SK-N-SH (cell line): ENCODE measurements at regions not wholly inside any gene's neighbourhood (a gene's known extent, or its start where the extent isn't known, plus 50 kb on each side); places are given as distances from the start of the nearest gene placed in this dataset.
"Not testable (repeated sequence)": the region's sequence is repeated elsewhere in the genome, so short reads cannot be mapped to it uniquely, and the experiment has no call there.

Experiments used
- CTCF ChIA-PET: fragments of 300-600, 350-600 bp; formaldehyde crosslinking; extraction: SDS; loops from one replicate; lab custom pipeline; 2021; lab: Yijun Ruan, JAX
- POLR2A ChIA-PET: fragments of 350-600 bp; sonication (Branson Sonifier 250); formaldehyde crosslinking; extraction: SDS; loops from one replicate; lab custom pipeline; 2020; ENCODE audit warnings: antibody characterized with exemption, inconsistent platforms; lab: Yijun Ruan, JAX
- DNase-seq: peaks from one replicate; pipeline ENCODE4 v3.0.0; 2012
- H2AFZ ChIP-seq: fragments of 200-600 bp; sonication (generic); 2 replicates; pipeline ENCODE4 v1.8.1; 2016; ENCODE audit warnings: antibody characterized with exemption, mild to moderate bottlenecking, low read depth
- H3F3A ChIP-seq: fragments of 200-600 bp; sonication (generic); replicated peaks from 2 replicates; pipeline ENCODE3; 2016; ENCODE audit warnings: antibody characterized with exemption, mild to moderate bottlenecking; ENCODE audit not compliant: insufficient read depth
- H3K27ac ChIP-seq, 2 experiments: fragments of 200-500 bp in 1 of 2; fragments of 200-600 bp in 1 of 2; sonication (Bioruptor generic) in 1 of 2; sonication (generic), shearing (Covaris generic) in 1 of 2; 2 replicates each; pipeline versions ENCODE4 v1.5.1 to v1.6.1; 2014 to 2016; ENCODE audit warnings: low read depth in 2 of 2, inconsistent platforms in 1 of 2, low read length in 1 of 2, mild to moderate bottlenecking in 1 of 2, mixed read lengths in 1 of 2
- H3K27me3 ChIP-seq: fragments of 200-600 bp; sonication (generic), shearing (Covaris generic); 2 replicates; pipeline ENCODE4 v1.6.1; 2016; ENCODE audit warnings: mixed run types; ENCODE audit not compliant: insufficient read depth
- H3K36me3 ChIP-seq, 2 experiments: fragments of 200-500 bp in 1 of 2; fragments of 200-600 bp in 1 of 2; sonication (Bioruptor generic) in 1 of 2; sonication (generic) in 1 of 2; replicated peaks in 1 of 2; 2 replicates each; pipeline versions ENCODE3 to v1.5.1; 2014 to 2016; ENCODE audit warnings: low read length in 1 of 2, mild to moderate bottlenecking in 1 of 2; ENCODE audit not compliant: insufficient read depth in 2 of 2, control insufficient read depth in 1 of 2
- H3K4me1 ChIP-seq, 2 experiments: fragments of 200-500 bp in 1 of 2; fragments of 200-600 bp in 1 of 2; sonication (Bioruptor generic) in 1 of 2; sonication (generic), shearing (Covaris generic) in 1 of 2; 2 replicates each; pipeline versions ENCODE4 v1.5.1 to v1.6.1; 2014 to 2016; ENCODE audit warnings: low read depth in 1 of 2, low read length in 1 of 2, mixed run types in 1 of 2; ENCODE audit not compliant: insufficient read depth in 2 of 2, control insufficient read depth in 1 of 2
- H3K4me2 ChIP-seq: fragments of 200-600 bp; sonication (generic), shearing (Covaris generic); 2 replicates; pipeline ENCODE4 v1.6.1; 2017; ENCODE audit warnings: mixed run types
- H3K4me3 ChIP-seq, 2 experiments: fragments of 200-500 bp in 1 of 2; fragments of 200-600 bp in 1 of 2; sonication (Bioruptor generic) in 1 of 2; sonication (generic), shearing (Covaris generic) in 1 of 2; 2 replicates each; pipeline versions ENCODE4 v1.5.1 to v1.8.1; 2014 to 2016; ENCODE audit warnings: low read depth in 2 of 2, inconsistent platforms in 1 of 2, low read length in 1 of 2, mild to moderate bottlenecking in 1 of 2, mixed read lengths in 1 of 2, moderate library complexity in 1 of 2
- H3K79me2 ChIP-seq: fragments of 200-600 bp; sonication (generic); 2 replicates; pipeline ENCODE4 v1.8.1; 2017; ENCODE audit warnings: mild to moderate bottlenecking; ENCODE audit not compliant: insufficient read depth
- H3K9ac ChIP-seq: fragments of 200-600 bp; sonication (generic); 2 replicates; pipeline ENCODE4 v1.6.1; 2017; ENCODE audit warnings: mixed run types
- H3K9me2 ChIP-seq: fragments of 200-600 bp; sonication (generic); 2 replicates; pipeline ENCODE4 v1.6.1; 2017; ENCODE audit warnings: mixed run types
- H3K9me3 ChIP-seq: fragments of 200-600 bp; sonication (generic); 2 replicates; pipeline ENCODE4 v1.6.1; 2017; ENCODE audit warnings: mixed run types, mild to moderate bottlenecking, moderate library complexity
- H4K20me1 ChIP-seq: fragments of 200-600 bp; sonication (generic); 2 replicates; pipeline ENCODE4 v1.6.1; 2017; ENCODE audit warnings: mild to moderate bottlenecking, mixed run types; ENCODE audit not compliant: insufficient read depth
- EP300 ChIP-seq, 2 experiments: IDR thresholded peaks; 2 replicates each; pipeline versions ENCODE4 v1.4.0 to v1.6.1; 2012; ENCODE audit warnings: borderline replicate concordance in 1 of 2, low read depth in 1 of 2, low read length in 1 of 2
- FOXJ3 ChIP-seq: sonication (generic); formaldehyde crosslinking; IDR thresholded peaks from 2 replicates; pipeline ENCODE4 v1.5.1; 2020; ENCODE audit warnings: mild to moderate bottlenecking, missing genetic modification reagents
- NFIC ChIP-seq: IDR thresholded peaks from 2 replicates; pipeline ENCODE4 v1.4.0; 2012; ENCODE audit warnings: borderline replicate concordance
- RCOR1 ChIP-seq: fragments of 150-350 bp; IDR thresholded peaks from 2 replicates; pipeline ENCODE4 v1.6.1; 2017; ENCODE audit warnings: antibody characterized with exemption, low read length
- RXRA ChIP-seq: IDR thresholded peaks from 2 replicates; pipeline ENCODE4 v1.4.0; 2012; ENCODE audit warnings: low read depth, mild to moderate bottlenecking, borderline replicate concordance
- whole genome bisulfite sequencing: methylation state at CpG from one replicate; pipeline ENCODE4 v1.1.6; 2017; ENCODE audit warnings: low lambda C conversion rate; 5-methylcytosine and 5-hydroxymethylcytosine counted together
- TF ChIP-seq, protein P1 (sequence below): fragments of 150-350 bp; IDR thresholded peaks from 2 replicates; pipeline ENCODE4 v1.6.1; 2016; ENCODE audit warnings: mild to moderate bottlenecking, low read depth, low read length
- TF ChIP-seq, protein P2 (sequence below): fragments of 150-350 bp; IDR thresholded peaks from 2 replicates; pipeline ENCODE4 v1.6.1; 2017; ENCODE audit warnings: antibody characterized with exemption, low read length, low read depth, borderline replicate concordance
- TF ChIP-seq, protein P3 (sequence below): fragments of 200-600 bp; sonication (generic); IDR thresholded peaks from 2 replicates; pipeline ENCODE4 v1.6.1; 2017; ENCODE audit warnings: antibody characterized with exemption, mild to moderate bottlenecking, moderate library complexity
- TF ChIP-seq, protein P4 (sequence below): IDR thresholded peaks from 2 replicates; pipeline ENCODE4; 2012
- TF ChIP-seq, protein P5 (sequence below): IDR thresholded peaks from 2 replicates; pipeline ENCODE4 v1.4.0; 2012; ENCODE audit warnings: low read depth, borderline replicate concordance

DNA sequence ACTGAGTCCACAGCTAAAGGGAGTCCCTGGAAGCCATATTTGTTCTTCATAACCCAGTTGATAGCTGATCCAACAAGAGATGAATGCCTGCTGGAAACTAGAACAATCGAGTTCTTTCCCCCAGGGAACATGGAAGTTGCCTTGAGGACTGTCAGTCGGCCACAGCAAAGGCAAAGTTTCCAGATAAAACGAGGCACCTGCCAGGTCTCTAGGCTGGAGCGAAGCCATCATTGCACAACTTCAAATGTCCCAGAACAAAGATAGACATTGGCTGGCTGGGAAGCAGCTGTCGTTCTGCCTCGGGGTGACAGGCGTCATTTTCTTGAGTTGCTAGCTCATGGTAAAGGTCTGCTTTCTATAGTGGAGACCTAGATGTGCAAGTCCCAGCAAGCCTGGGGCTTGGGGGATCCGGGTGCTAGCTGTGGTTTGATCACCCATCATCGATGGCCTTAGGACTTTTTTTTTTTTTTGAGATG lies 184.4 kb upstream of the ZNF217 start:
- Histone ChIP-seq H3K4me1 (peaks cover 0 to 11% of the 10 kb centered on the region in 2 experiments; a peak in 1 of 4 replicates), H3F3A (peaks cover 24% of the 10 kb centered on the region)
- TF ChIP-seq FOXJ3 (CRISPR knock-in tag) (no peak), RXRA (no peak), NFIC (no peak), RCOR1 (no peak), EP300 (IDR thresholded peaks at IDR 0.05; ENCODE audit: borderline replicate concordance in 1 of 2, low read depth in 1 of 2, low read length in 1 of 2) (no peak)
- TF ChIP-seq, protein P1, sequence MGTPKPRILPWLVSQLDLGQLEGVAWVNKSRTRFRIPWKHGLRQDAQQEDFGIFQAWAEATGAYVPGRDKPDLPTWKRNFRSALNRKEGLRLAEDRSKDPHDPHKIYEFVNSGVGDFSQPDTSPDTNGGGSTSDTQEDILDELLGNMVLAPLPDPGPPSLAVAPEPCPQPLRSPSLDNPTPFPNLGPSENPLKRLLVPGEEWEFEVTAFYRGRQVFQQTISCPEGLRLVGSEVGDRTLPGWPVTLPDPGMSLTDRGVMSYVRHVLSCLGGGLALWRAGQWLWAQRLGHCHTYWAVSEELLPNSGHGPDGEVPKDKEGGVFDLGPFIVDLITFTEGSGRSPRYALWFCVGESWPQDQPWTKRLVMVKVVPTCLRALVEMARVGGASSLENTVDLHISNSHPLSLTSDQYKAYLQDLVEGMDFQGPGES = no peak
- TF ChIP-seq, protein P2, sequence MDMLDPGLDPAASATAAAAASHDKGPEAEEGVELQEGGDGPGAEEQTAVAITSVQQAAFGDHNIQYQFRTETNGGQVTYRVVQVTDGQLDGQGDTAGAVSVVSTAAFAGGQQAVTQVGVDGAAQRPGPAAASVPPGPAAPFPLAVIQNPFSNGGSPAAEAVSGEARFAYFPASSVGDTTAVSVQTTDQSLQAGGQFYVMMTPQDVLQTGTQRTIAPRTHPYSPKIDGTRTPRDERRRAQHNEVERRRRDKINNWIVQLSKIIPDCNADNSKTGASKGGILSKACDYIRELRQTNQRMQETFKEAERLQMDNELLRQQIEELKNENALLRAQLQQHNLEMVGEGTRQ = no peak
- TF ChIP-seq, protein P3, sequence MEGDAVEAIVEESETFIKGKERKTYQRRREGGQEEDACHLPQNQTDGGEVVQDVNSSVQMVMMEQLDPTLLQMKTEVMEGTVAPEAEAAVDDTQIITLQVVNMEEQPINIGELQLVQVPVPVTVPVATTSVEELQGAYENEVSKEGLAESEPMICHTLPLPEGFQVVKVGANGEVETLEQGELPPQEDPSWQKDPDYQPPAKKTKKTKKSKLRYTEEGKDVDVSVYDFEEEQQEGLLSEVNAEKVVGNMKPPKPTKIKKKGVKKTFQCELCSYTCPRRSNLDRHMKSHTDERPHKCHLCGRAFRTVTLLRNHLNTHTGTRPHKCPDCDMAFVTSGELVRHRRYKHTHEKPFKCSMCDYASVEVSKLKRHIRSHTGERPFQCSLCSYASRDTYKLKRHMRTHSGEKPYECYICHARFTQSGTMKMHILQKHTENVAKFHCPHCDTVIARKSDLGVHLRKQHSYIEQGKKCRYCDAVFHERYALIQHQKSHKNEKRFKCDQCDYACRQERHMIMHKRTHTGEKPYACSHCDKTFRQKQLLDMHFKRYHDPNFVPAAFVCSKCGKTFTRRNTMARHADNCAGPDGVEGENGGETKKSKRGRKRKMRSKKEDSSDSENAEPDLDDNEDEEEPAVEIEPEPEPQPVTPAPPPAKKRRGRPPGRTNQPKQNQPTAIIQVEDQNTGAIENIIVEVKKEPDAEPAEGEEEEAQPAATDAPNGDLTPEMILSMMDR = no peak
- TF ChIP-seq, protein P4, sequence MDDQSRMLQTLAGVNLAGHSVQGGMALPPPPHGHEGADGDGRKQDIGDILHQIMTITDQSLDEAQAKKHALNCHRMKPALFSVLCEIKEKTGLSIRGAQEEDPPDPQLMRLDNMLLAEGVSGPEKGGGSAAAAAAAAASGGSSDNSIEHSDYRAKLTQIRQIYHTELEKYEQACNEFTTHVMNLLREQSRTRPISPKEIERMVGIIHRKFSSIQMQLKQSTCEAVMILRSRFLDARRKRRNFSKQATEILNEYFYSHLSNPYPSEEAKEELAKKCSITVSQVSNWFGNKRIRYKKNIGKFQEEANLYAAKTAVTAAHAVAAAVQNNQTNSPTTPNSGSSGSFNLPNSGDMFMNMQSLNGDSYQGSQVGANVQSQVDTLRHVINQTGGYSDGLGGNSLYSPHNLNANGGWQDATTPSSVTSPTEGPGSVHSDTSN = no peak
- TF ChIP-seq, protein P5, sequence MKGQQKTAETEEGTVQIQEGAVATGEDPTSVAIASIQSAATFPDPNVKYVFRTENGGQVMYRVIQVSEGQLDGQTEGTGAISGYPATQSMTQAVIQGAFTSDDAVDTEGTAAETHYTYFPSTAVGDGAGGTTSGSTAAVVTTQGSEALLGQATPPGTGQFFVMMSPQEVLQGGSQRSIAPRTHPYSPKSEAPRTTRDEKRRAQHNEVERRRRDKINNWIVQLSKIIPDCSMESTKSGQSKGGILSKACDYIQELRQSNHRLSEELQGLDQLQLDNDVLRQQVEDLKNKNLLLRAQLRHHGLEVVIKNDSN = no peak
- TF ChIP-seq, all 33 proteins: peak for 0
- ChIA-PET CTCF (no interaction called here), POLR2A (interaction anchor here (0.6 kb wide), 1 partner anchor 163 kb away, joined by 4 read pairs; no protein-coding TSS in a partner anchor)
- H2AFZ ChIP-seq = no peak overlapping the region
- DNase-seq = no peak
- WGBS = 87% methylated on average over 9 of the region's 9 CpGs
- H3K4me2 ChIP-seq = no peak overlapping the region
- no peaks in the 10 kb centered on the region for H4K20me1 ChIP-seq
- no peaks in the 10 kb centered on the region for H3K36me3 ChIP-seq
- peaks cover 5% of the 10 kb centered on the region; the same call in 1 of the 2 replicates for H3K79me2 ChIP-seq
- no peak overlapping the region for H3K27ac ChIP-seq
- no peaks in the 10 kb centered on the region for H3K9me2 ChIP-seq
- H3K27me3 ChIP-seq = no peaks in the 10 kb centered on the region
- no peak overlapping the region for H3K4me3 ChIP-seq
- H3K9me3 ChIP-seq = no peaks in the 10 kb centered on the region
- H3K9ac ChIP-seq = no peak overlapping the region

DNA sequence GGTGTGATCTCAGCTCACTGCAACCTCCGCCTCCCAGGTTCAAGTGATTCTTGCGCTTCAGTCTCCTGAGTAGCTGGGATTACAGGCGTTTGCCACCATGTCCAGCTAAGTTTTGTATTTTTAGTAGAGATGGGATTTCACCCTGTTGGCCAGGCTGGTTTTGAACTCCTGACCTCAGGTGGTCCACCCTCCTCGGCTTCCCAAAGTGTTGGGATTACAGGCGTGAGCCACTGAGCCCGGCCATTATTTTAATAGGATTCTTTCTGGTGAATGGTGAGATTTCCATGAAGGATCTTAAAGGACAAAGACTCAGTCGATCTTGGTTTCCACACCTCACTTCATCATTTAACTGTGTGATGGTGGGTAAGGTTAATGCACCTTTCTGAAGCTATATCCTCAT lies 183.8 kb upstream of the ZNF217 start:
- 92% methylated on average over 7 of the region's 7 CpGs for WGBS
- H3K9me2 ChIP-seq, H3K27me3 ChIP-seq, H3K27ac ChIP-seq, H2AFZ ChIP-seq, DNase-seq, H3K4me2 ChIP-seq, H3K9ac ChIP-seq, H3K9me3 ChIP-seq, POLR2A ChIA-PET, H3K4me3 ChIP-seq, H3K36me3 ChIP-seq, CTCF ChIA-PET, H4K20me1 ChIP-seq, H3K79me2 ChIP-seq: not testable (repeated sequence)
- Histone ChIP-seq H3F3A (peaks cover 27% of the 10 kb centered on the region), H3K4me1 (peaks cover 0 to 15% of the 10 kb centered on the region in 2 experiments; a peak in 1 of 4 replicates)
